K562 (cell line): ENCODE measurements at regions not wholly inside any gene's neighbourhood (a gene's known extent, or its start where the extent isn't known, plus 50 kb on each side); places are given as distances from the start of the nearest gene placed in this dataset.

Experiments
- ATAC-seq: fragments of 200-7000 bp; cut with Tn5 transposase; 3 replicates; pipeline ENCODE4 v1.9.1; 2020; ENCODE audit warnings: moderate library complexity
- BruUV-seq: library from RNA; stranded (reverse); fragments of 400-500 nt; replicated peaks from 2 replicates; lab custom pipeline; 2021; lab: Mats Ljungman, UMichigan
- CTCF ChIA-PET: fragments of 300-600 bp; formaldehyde crosslinking; extraction: SDS; loops from one replicate; lab custom pipeline; 2021; ENCODE audit warnings: low intra/inter-chr PET ratio; lab: Yijun Ruan, JAX
- POLR2A ChIA-PET: fragments of 300-600, 350-650 bp; sonication (Branson Sonifier 250); formaldehyde crosslinking; extraction: SDS; loops from one replicate; lab custom pipeline; 2021; ENCODE audit warnings: antibody characterized with exemption, inconsistent platforms; lab: Yijun Ruan, JAX
- DNase-seq, 4 experiments: peaks; one replicate each; pipeline versions ENCODE4 v3.0.0 to v3.0.0-alpha.2; 2011 to 2018; ENCODE audit warnings: low spot score in 3 of 4, mixed read lengths in 3 of 4; ENCODE audit errors: extremely low read depth in 1 of 4
- FAIRE-seq: peaks from 2 replicates; lab custom pipeline; 2011; peaks lifted over from hg19 to GRCh38; lab: Jason Lieb, UNC
- H2AFZ ChIP-seq: 2 replicates; pipeline ENCODE4 v1.6.0; 2011; ENCODE audit warnings: low read depth, low read length, control low read depth, inconsistent platforms
- H3K27ac ChIP-seq: fragments of 200-600 bp; 3 replicates; pipeline ENCODE4 v1.8.0; 2011; ENCODE audit warnings: low read depth, mild to moderate bottlenecking, control low read depth, inconsistent platforms, low read length, moderate library complexity, mixed read lengths; ENCODE audit errors: extremely low read depth
- H3K27me3 ChIP-seq, 2 experiments: fragments of 300-600 bp in 1 of 2; 2 replicates in 1 of 2; 3 replicates in 1 of 2; pipeline versions ENCODE4 v1.6.0 to v1.8.0; 2011; ENCODE audit warnings: inconsistent platforms in 2 of 2, low read length in 2 of 2, mild to moderate bottlenecking in 1 of 2, mixed read lengths in 1 of 2, moderate library complexity in 1 of 2; ENCODE audit not compliant: control insufficient read depth in 2 of 2, insufficient read depth in 2 of 2
- H3K36me3 ChIP-seq: fragments of 300-600 bp; 3 replicates; pipeline ENCODE4 v1.8.0; 2011; ENCODE audit warnings: mild to moderate bottlenecking, low read length, inconsistent platforms; ENCODE audit not compliant: control insufficient read depth, insufficient read depth
- H3K4me1 ChIP-seq, 2 experiments: fragments of 200-600 bp in 1 of 2; replicated peaks in 1 of 2; 2 replicates in 1 of 2; 3 replicates in 1 of 2; pipeline versions ENCODE4 v1.5.1 to v1.8.0; 2011; ENCODE audit warnings: inconsistent platforms in 2 of 2, low read length in 2 of 2, mild to moderate bottlenecking in 1 of 2, mixed read lengths in 1 of 2, moderate library complexity in 1 of 2; ENCODE audit not compliant: control insufficient read depth in 2 of 2, insufficient read depth in 2 of 2
- H3K4me2 ChIP-seq: 2 replicates; pipeline ENCODE4 v1.6.1; 2011; ENCODE audit warnings: low read length, control low read depth, inconsistent platforms, mixed read lengths; ENCODE audit not compliant: insufficient read depth
- H3K4me3 ChIP-seq: fragments of 200-600 bp; sonication (generic), shearing (Covaris generic); 2 replicates; pipeline ENCODE4 v1.5.1; 2016; ENCODE audit warnings: control low read depth, inconsistent platforms
- H3K79me2 ChIP-seq: fragments of 200-600 bp; 3 replicates; pipeline ENCODE4 v1.8.0; 2011; ENCODE audit warnings: low read length, inconsistent platforms; ENCODE audit not compliant: control insufficient read depth, insufficient read depth
- H3K9ac ChIP-seq, 2 experiments: 2 replicates each; pipeline versions ENCODE4 v1.6.0 to v1.6.1; 2011; ENCODE audit warnings: low read depth in 2 of 2, low read length in 2 of 2, control low read depth in 1 of 2, inconsistent platforms in 1 of 2, mild to moderate bottlenecking in 1 of 2, mixed read lengths in 1 of 2; ENCODE audit not compliant: insufficient read depth in 1 of 2
- H3K9me1 ChIP-seq: one replicate; pipeline ENCODE4 v1.6.0; 2011; ENCODE audit warnings: inconsistent platforms, mild to moderate bottlenecking, low read length, moderate library complexity; ENCODE audit not compliant: control insufficient read depth, insufficient read depth
- H3K9me3 ChIP-seq: replicated peaks from 2 replicates; pipeline ENCODE4 v1.5.1; 2011; ENCODE audit warnings: low read depth, low read length, inconsistent platforms; ENCODE audit not compliant: control insufficient read depth, insufficient read depth
- H4K20me1 ChIP-seq: replicated peaks from 2 replicates; pipeline ENCODE4 v1.6.1; 2011; ENCODE audit warnings: low read length, inconsistent platforms, mixed read lengths; ENCODE audit not compliant: control insufficient read depth, insufficient read depth
- KAT2B ChIP-seq: IDR thresholded peaks from one replicate; pipeline ENCODE4 v1.6.1; 2012; ENCODE audit warnings: low read depth, mild to moderate bottlenecking, control low read depth, inconsistent platforms, low read length, moderate library complexity
- MEIS2 ChIP-seq: fragments of 450-650 bp; IDR thresholded peaks from 2 replicates; pipeline ENCODE4 v1.6.1; 2014; ENCODE audit warnings: mild to moderate bottlenecking; ENCODE audit not compliant: partially characterized antibody
- MXI1 ChIP-seq: IDR thresholded peaks from 2 replicates; pipeline ENCODE4 v1.6.1; 2011; ENCODE audit warnings: low read depth, mild to moderate bottlenecking, improper control_type of control experiment, low read length
- NONO ChIP-seq, 2 experiments: fragments of 200-400 bp in 1 of 2; fragments of 450-650 bp in 1 of 2; formaldehyde crosslinking in 1 of 2; IDR thresholded peaks; 2 replicates each; pipeline ENCODE4 v1.6.1; 2017; ENCODE audit warnings: low read depth in 2 of 2, mild to moderate bottlenecking in 2 of 2, moderate library complexity in 2 of 2, low read length in 1 of 2
- OTX1 ChIP-seq: fragments of 450-650 bp; formaldehyde crosslinking; IDR thresholded peaks from 2 replicates; pipeline ENCODE4 v1.4.0; 2022; ENCODE audit warnings: mild to moderate bottlenecking
- U2AF1 ChIP-seq: fragments of 200-400 bp; formaldehyde crosslinking; optimal IDR thresholded peaks from 2 replicates; pipeline ENCODE3; 2017; ENCODE audit warnings: mild to moderate bottlenecking, low read depth, low read length, moderate library complexity
- WHSC1 ChIP-seq: IDR thresholded peaks from one replicate; pipeline ENCODE4 v1.6.1; 2012; ENCODE audit warnings: low read length, control low read depth, inconsistent platforms
- ZKSCAN8 ChIP-seq: fragments of 200-800 bp; sonication (Bioruptor generic); IDR thresholded peaks from 2 replicates; pipeline ENCODE4 v1.6.1; 2016; ENCODE audit warnings: missing genetic modification characterization, missing compliant biosample characterization
- ZNF133 ChIP-seq: fragments of 250-450 bp; sonication (Bioruptor Pico); IDR thresholded peaks from 2 replicates; pipeline ENCODE4 v1.4.0; 2020; ENCODE audit warnings: mild to moderate bottlenecking
- ZNF75A ChIP-seq: fragments of 450-650 bp; formaldehyde crosslinking; IDR thresholded peaks from 2 replicates; pipeline ENCODE4 v1.4.0; 2020; ENCODE audit warnings: mild to moderate bottlenecking
- ZNF77 ChIP-seq: fragments of 250-450 bp; sonication (Bioruptor Pico); IDR thresholded peaks from 2 replicates; pipeline ENCODE4 v1.5.0; 2020
- ZNF785 ChIP-seq: fragments of 250-450 bp; sonication (Bioruptor Pico); IDR thresholded peaks from 2 replicates; pipeline ENCODE4 v1.4.0; 2020; ENCODE audit warnings: mild to moderate bottlenecking
- in situ Hi-C: fragments of 300-500 bp; cut with MboI; formaldehyde crosslinking; loops from 4 replicates; pipeline ENCODE4 v1.15.0; 2018; ENCODE audit warnings: inconsistent platforms, mixed read lengths
- intact Hi-C: fragments of 100-400 bp; cut with micrococcal nuclease; formaldehyde crosslinking; loops from 2 replicates; pipeline ENCODE4 v1.14.2; 2022
- TF ChIP-seq, protein P1 (sequence below): fragments of 200-800 bp; sonication (Bioruptor generic); IDR thresholded peaks from 2 replicates; pipeline ENCODE4 v1.6.1; 2017; ENCODE audit warnings: missing genetic modification characterization, missing compliant biosample characterization
- TF ChIP-seq, protein P2 (sequence below), 3 experiments: fragments of 200-800 bp in 1 of 3; fragments of 250-450 bp in 1 of 3; fragments of 450-650 bp in 1 of 3; sonication (Bioruptor Pico) in 1 of 3; sonication (Bioruptor generic) in 1 of 3; formaldehyde crosslinking in 1 of 3; IDR thresholded peaks; 2 replicates each; pipeline versions ENCODE4 v1.6.1 to v1.8.0; 2016 to 2022; ENCODE audit warnings: mild to moderate bottlenecking in 2 of 3, missing genetic modification characterization in 2 of 3, missing compliant biosample characterization in 1 of 3, moderate library complexity in 1 of 3
- TF ChIP-seq, protein P3 (sequence below): fragments of 450-650 bp; IDR thresholded peaks from 2 replicates; pipeline ENCODE4 v1.6.1; 2017; ENCODE audit warnings: antibody characterized with exemption

DNA sequence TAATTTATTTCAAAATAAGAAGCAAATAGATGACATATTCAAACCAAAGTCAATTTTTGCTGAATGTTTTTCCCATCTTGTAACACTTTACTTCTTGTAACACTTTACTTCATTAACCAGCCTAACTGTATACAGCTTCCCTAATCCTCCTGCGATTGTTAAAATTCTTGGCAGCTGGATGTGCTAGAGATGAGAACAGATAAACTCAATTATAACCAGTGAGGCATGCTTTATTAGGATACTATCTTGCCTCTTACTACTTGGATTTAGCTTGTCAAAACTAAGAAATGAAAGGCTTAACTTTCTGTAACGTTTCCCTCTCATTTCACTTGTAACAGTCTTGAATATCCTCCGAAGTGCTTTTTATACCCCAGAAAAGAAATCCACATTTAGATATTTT is 94.1 kb upstream of the BMP5 start (continued):
- TF ChIP-seq, protein P1, sequence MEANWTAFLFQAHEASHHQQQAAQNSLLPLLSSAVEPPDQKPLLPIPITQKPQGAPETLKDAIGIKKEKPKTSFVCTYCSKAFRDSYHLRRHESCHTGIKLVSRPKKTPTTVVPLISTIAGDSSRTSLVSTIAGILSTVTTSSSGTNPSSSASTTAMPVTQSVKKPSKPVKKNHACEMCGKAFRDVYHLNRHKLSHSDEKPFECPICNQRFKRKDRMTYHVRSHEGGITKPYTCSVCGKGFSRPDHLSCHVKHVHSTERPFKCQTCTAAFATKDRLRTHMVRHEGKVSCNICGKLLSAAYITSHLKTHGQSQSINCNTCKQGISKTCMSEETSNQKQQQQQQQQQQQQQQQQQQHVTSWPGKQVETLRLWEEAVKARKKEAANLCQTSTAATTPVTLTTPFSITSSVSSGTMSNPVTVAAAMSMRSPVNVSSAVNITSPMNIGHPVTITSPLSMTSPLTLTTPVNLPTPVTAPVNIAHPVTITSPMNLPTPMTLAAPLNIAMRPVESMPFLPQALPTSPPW (CRISPR knock-in tag): no peak
- no peak for TF ChIP-seq MXI1

DNA sequence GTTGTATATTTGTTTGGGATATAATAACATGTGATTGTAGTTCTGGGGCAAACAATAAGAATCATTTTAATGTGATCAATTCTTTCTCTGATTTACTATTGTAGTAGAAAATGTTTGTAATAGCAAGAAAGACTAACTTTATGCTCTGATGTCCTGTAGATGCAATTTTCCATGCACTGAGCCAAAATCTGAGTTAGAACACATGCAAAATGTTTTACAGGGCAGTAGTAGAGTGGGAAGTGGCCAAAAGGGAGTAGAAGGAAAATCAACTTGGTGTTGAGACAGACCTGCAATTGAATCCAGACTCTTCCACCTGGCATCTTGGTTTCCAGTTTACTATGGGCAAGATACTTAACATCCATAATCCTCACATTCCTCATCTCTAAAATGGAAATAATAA is 93.5 kb upstream of the BMP5 start:
- ChIA-PET CTCF (no interaction called here), POLR2A (no interaction called here)
- Histone ChIP-seq H3K9me3 (no peaks in the 10 kb centered on the region), H3K79me2 (no peaks in the 10 kb centered on the region), H3K9me1 (no peaks in the 10 kb centered on the region), H4K20me1 (no peaks in the 10 kb centered on the region), H3K9ac (no peak overlapping the region), H3K4me1 (no peaks in the 10 kb centered on the region), H3K4me3 (no peak overlapping the region), H3K36me3 (no peaks in the 10 kb centered on the region), H3K27ac (no peak overlapping the region), H3K27me3 (no peaks in the 10 kb centered on the region), H2AFZ (no peak overlapping the region), H3K4me2 (no peak overlapping the region)
- intact Hi-C loops: no loop called here
- BruUV-seq: no TSS peak
- ATAC-seq (no peak), DNase-seq (no peak), FAIRE-seq (no peak)
- in situ Hi-C loops: no loop called here
- TF ChIP-seq MEIS2 (no peak), ZKSCAN8 (CRISPR knock-in tag) (no peak), U2AF1 (no peak), ZNF785 (CRISPR knock-in tag) (no peak), OTX1 (CRISPR knock-in tag) (no peak), WHSC1 (no peak), ZNF133 (CRISPR knock-in tag) (no peak), ZNF75A (no peak), ZNF77 (CRISPR knock-in tag) (no peak), NONO (IDR thresholded peaks at IDR 0.05; ENCODE audit: low read depth in 2 of 2, low read length in 1 of 2) (no peak), KAT2B (no peak)
- TF ChIP-seq, protein P2, sequence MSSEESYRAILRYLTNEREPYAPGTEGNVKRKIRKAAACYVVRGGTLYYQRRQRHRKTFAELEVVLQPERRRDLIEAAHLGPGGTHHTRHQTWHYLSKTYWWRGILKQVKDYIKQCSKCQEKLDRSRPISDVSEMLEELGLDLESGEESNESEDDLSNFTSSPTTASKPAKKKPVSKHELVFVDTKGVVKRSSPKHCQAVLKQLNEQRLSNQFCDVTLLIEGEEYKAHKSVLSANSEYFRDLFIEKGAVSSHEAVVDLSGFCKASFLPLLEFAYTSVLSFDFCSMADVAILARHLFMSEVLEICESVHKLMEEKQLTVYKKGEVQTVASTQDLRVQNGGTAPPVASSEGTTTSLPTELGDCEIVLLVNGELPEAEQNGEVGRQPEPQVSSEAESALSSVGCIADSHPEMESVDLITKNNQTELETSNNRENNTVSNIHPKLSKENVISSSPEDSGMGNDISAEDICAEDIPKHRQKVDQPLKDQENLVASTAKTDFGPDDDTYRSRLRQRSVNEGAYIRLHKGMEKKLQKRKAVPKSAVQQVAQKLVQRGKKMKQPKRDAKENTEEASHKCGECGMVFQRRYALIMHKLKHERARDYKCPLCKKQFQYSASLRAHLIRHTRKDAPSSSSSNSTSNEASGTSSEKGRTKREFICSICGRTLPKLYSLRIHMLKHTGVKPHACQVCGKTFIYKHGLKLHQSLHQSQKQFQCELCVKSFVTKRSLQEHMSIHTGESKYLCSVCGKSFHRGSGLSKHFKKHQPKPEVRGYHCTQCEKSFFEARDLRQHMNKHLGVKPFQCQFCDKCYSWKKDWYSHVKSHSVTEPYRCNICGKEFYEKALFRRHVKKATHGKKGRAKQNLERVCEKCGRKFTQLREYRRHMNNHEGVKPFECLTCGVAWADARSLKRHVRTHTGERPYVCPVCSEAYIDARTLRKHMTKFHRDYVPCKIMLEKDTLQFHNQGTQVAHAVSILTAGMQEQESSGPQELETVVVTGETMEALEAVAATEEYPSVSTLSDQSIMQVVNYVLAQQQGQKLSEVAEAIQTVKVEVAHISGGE (CRISPR knock-in tag; IDR thresholded peaks at IDR 0.05): no peak
- TF ChIP-seq, protein P3, sequence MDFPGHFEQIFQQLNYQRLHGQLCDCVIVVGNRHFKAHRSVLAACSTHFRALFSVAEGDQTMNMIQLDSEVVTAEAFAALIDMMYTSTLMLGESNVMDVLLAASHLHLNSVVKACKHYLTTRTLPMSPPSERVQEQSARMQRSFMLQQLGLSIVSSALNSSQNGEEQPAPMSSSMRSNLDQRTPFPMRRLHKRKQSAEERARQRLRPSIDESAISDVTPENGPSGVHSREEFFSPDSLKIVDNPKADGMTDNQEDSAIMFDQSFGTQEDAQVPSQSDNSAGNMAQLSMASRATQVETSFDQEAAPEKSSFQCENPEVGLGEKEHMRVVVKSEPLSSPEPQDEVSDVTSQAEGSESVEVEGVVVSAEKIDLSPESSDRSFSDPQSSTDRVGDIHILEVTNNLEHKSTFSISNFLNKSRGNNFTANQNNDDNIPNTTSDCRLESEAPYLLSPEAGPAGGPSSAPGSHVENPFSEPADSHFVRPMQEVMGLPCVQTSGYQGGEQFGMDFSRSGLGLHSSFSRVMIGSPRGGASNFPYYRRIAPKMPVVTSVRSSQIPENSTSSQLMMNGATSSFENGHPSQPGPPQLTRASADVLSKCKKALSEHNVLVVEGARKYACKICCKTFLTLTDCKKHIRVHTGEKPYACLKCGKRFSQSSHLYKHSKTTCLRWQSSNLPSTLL: no peak
